GM12878 (cell line): ENCODE measurements at regions not wholly inside any gene's neighbourhood (a gene's known extent, or its start where the extent isn't known, plus 50 kb on each side); places are given as distances from the start of the nearest gene placed in this dataset.

Experiments used
- CREB1 ChIP-seq: IDR thresholded peaks from 2 replicates; pipeline ENCODE4 v1.6.1; 2012; ENCODE audit warnings: low read depth, mild to moderate bottlenecking, inconsistent platforms
- CREM ChIP-seq: IDR thresholded peaks from 2 replicates; pipeline ENCODE4 v1.6.1; 2014; ENCODE audit warnings: antibody characterized with exemption, low read depth
- CTCF ChIP-seq, 3 experiments: IDR thresholded peaks in 2 of 3; conservative IDR thresholded peaks in 1 of 3; 2 replicates each; pipeline ENCODE4 v1.5.1; 2011; ENCODE audit warnings: low read depth in 3 of 3, low read length in 3 of 3, mild to moderate bottlenecking in 3 of 3, control low read depth in 2 of 3, moderate library complexity in 2 of 3, inconsistent platforms in 1 of 3, mixed read lengths in 1 of 3; ENCODE audit not compliant: control insufficient read depth in 2 of 3, insufficient read depth in 1 of 3; ENCODE audit errors: extremely low read depth in 1 of 3
- POLR2A ChIP-seq: IDR thresholded peaks from 2 replicates; pipeline ENCODE4 v1.6.1; 2011; ENCODE audit warnings: low read depth, mild to moderate bottlenecking, low read length
- RAD21 ChIP-seq: IDR thresholded peaks from 2 replicates; pipeline ENCODE4 v1.6.1; 2011; ENCODE audit warnings: mild to moderate bottlenecking, low read depth, low read length, moderate library complexity; ENCODE audit not compliant: insufficient read depth
- SRF ChIP-seq, 2 experiments: IDR thresholded peaks; 2 replicates each; pipeline ENCODE4 v1.6.1; 2011; ENCODE audit warnings: low read depth in 2 of 2, low read length in 2 of 2, mild to moderate bottlenecking in 1 of 2, moderate library complexity in 1 of 2
- TAF1 ChIP-seq: IDR thresholded peaks from 2 replicates; pipeline ENCODE4 v1.6.1; 2011; ENCODE audit warnings: mild to moderate bottlenecking, low read depth, low read length, borderline replicate concordance
- ZZZ3 ChIP-seq: IDR thresholded peaks from 2 replicates; pipeline ENCODE4 v1.6.1; 2011; ENCODE audit warnings: low read depth; ENCODE audit not compliant: control insufficient read depth, insufficient read length

GRCh38 chr7:149569726-149570422, 72.3 kb upstream of the ZNF746 start:
- TF ChIP-seq CTCF (IDR thresholded peaks at IDR 0.05 in 2 of 3, conservative IDR thresholded peaks at IDR 0.05 in 1 of 3; ENCODE audit: control insufficient read depth in 2 of 3, extremely low read depth in 1 of 3, insufficient read depth in 1 of 3, low read depth in 3 of 3, low read length in 3 of 3) (no peak), POLR2A (no peak), CREB1 (no peak), TAF1 (no peak), SRF (IDR thresholded peaks at IDR 0.05; ENCODE audit: low read depth in 2 of 2, low read length in 2 of 2) (no peak), ZZZ3 (no peak), CREM (no peak), RAD21 (no peak)
